HCT116 (cell line): ENCODE measurements at regions not wholly inside any gene's neighbourhood (a gene's known extent, or its start where the extent isn't known, plus 50 kb on each side); places are given as distances from the start of the nearest gene placed in this dataset.

ENCODE experiments used
- ATAC-seq: fragments of 200-7000 bp; cut with Tn5 transposase; 2 replicates; pipeline ENCODE4 v1.9.1; 2020; ENCODE audit warnings: mild to moderate bottlenecking, moderate library complexity
- BruUV-seq: library from RNA; stranded (reverse); fragments of 400-500 nt; replicated peaks from 2 replicates; lab custom pipeline; 2021; lab: Mats Ljungman, UMichigan
- CTCF ChIA-PET: fragments of 300-600 bp; sonication (Branson Sonifier 250); formaldehyde crosslinking; loops from one replicate; lab custom pipeline; 2021; ENCODE audit warnings: antibody characterized with exemption; lab: Charles Lee
- POLR2A ChIA-PET: fragments of 300-600, 350-600 bp; sonication (Branson Sonifier 250); formaldehyde crosslinking; loops from one replicate; lab custom pipeline; 2021; ENCODE audit warnings: antibody characterized with exemption; lab: Charles Lee
- RAD21 ChIA-PET, 2 experiments: fragments of 300-600 bp; sonication (Branson Sonifier 250); formaldehyde crosslinking; loops; one replicate each; lab custom pipeline; 2023; ENCODE audit warnings: low total read pairs in 2 of 2; ENCODE audit not compliant: uncharacterized antibody in 2 of 2, unreplicated experiment in 2 of 2, low non-redundant PET in 1 of 2; lab: Charles Lee
- DNase-seq: peaks from one replicate; pipeline ENCODE4 v3.0.0-alpha.2; 2010; ENCODE audit warnings: low read depth, low spot score
- H2AFZ ChIP-seq: fragments of 200-600 bp; shearing (Covaris generic), sonication (generic); 2 replicates; pipeline ENCODE4 v1.6.1; 2017; ENCODE audit warnings: low read depth, mixed run types, mixed read lengths, antibody characterized with exemption, low read length; ENCODE audit not compliant: poor library complexity, severe bottlenecking
- H3K27ac ChIP-seq: 2 replicates; pipeline ENCODE4 v1.5.1; 2012; ENCODE audit warnings: low read depth, low read length
- H3K27me3 ChIP-seq: fragments of 200-600 bp; sonication (generic); 2 replicates; pipeline ENCODE4 v1.6.1; 2016; ENCODE audit warnings: mixed run types, low read length, mixed read lengths; ENCODE audit not compliant: insufficient read depth
- H3K36me3 ChIP-seq, 2 experiments: fragments of 200-500 bp in 1 of 2; fragments of 200-600 bp in 1 of 2; sonication (Bioruptor generic) in 1 of 2; sonication (generic) in 1 of 2; 2 replicates each; pipeline versions ENCODE4 v1.5.1 to v1.6.1; 2014 to 2016; ENCODE audit warnings: low read length in 2 of 2, inconsistent platforms in 1 of 2, mixed read lengths in 1 of 2, mixed run types in 1 of 2; ENCODE audit not compliant: insufficient read depth in 2 of 2, control insufficient read depth in 1 of 2
- H3K4me1 ChIP-seq, 2 experiments: fragments of 200-600 bp in 1 of 2; sonication (generic) in 1 of 2; 2 replicates each; pipeline versions ENCODE4 v1.5.1 to v1.6.1; 2012 to 2017; ENCODE audit warnings: low read length in 2 of 2, inconsistent platforms in 1 of 2, mild to moderate bottlenecking in 1 of 2, mixed read lengths in 1 of 2, mixed run types in 1 of 2, moderate library complexity in 1 of 2; ENCODE audit not compliant: insufficient read depth in 2 of 2, control insufficient read depth in 1 of 2
- H3K4me2 ChIP-seq: fragments of 200-600 bp; sonication (generic); 2 replicates; pipeline ENCODE4 v1.6.1; 2017; ENCODE audit warnings: mixed run types, low read length, mixed read lengths
- H3K4me3 ChIP-seq, 2 experiments: fragments of 200-600 bp in 1 of 2; sonication (generic) in 1 of 2; replicated peaks in 1 of 2; 2 replicates each; pipeline ENCODE4 v1.5.1; 2011 to 2016; ENCODE audit warnings: low read length in 2 of 2, control low read depth in 1 of 2, low read depth in 1 of 2, mild to moderate bottlenecking in 1 of 2, mixed read lengths in 1 of 2, mixed run types in 1 of 2
- H3K79me2 ChIP-seq: fragments of 200-600 bp; sonication (generic); 2 replicates; pipeline ENCODE4 v1.6.1; 2017; ENCODE audit warnings: mild to moderate bottlenecking, mixed run types, low read length, moderate library complexity, mixed read lengths; ENCODE audit not compliant: insufficient read depth
- H3K9ac ChIP-seq: fragments of 200-600 bp; sonication (generic); 2 replicates; pipeline ENCODE4 v1.6.1; 2016; ENCODE audit warnings: low read length, mixed read lengths
- H3K9me2 ChIP-seq: fragments of 200-600 bp; sonication (generic), shearing (Covaris generic); 2 replicates; pipeline ENCODE4 v1.6.1; 2017; ENCODE audit warnings: mixed run types, mild to moderate bottlenecking, moderate library complexity; ENCODE audit not compliant: insufficient read depth
- H3K9me3 ChIP-seq, 2 experiments: fragments of 200-500 bp in 1 of 2; fragments of 200-600 bp in 1 of 2; sonication (Bioruptor generic) in 1 of 2; sonication (generic) in 1 of 2; 2 replicates each; pipeline ENCODE4 v1.6.1; 2014 to 2017; ENCODE audit warnings: low read length in 2 of 2, mixed read lengths in 2 of 2, inconsistent platforms in 1 of 2, low read depth in 1 of 2, mild to moderate bottlenecking in 1 of 2, mixed run types in 1 of 2, moderate library complexity in 1 of 2; ENCODE audit not compliant: control insufficient read depth in 1 of 2, insufficient read depth in 1 of 2
- H4K20me1 ChIP-seq: fragments of 200-600 bp; sonication (generic), shearing (Covaris generic); 2 replicates; pipeline ENCODE4 v1.6.1; 2017; ENCODE audit warnings: mixed run types, mild to moderate bottlenecking, moderate library complexity; ENCODE audit not compliant: insufficient read depth
- CEBPB ChIP-seq: IDR thresholded peaks from 2 replicates; pipeline ENCODE4 v1.6.1; 2012; ENCODE audit warnings: low read depth
- EGR1 ChIP-seq: IDR thresholded peaks from 2 replicates; pipeline ENCODE4 v1.6.1; 2012; ENCODE audit warnings: low read depth
- EZH2 ChIP-seq: fragments of 200-600 bp; sonication (generic); IDR thresholded peaks from 2 replicates; pipeline ENCODE4 v1.6.1; 2017; ENCODE audit warnings: antibody characterized with exemption, mixed run types
- FOSL1 ChIP-seq: IDR thresholded peaks from 2 replicates; pipeline ENCODE4 v1.6.1; 2012; ENCODE audit warnings: low read depth
- POLR2A ChIP-seq: IDR thresholded peaks from 2 replicates; pipeline ENCODE4 v1.7.0; 2011; ENCODE audit warnings: borderline replicate concordance; ENCODE audit not compliant: insufficient read depth, insufficient read length; ENCODE audit errors: extremely low read depth
- POLR2AphosphoS5 ChIP-seq: IDR thresholded peaks from 2 replicates; pipeline ENCODE4 v1.6.1; 2011; ENCODE audit warnings: mild to moderate bottlenecking, low read depth, low read length, moderate library complexity
- RAD21 ChIP-seq: IDR thresholded peaks from 2 replicates; pipeline ENCODE4 v1.6.1; 2012; ENCODE audit warnings: low read depth, mild to moderate bottlenecking
- SIN3A ChIP-seq: IDR thresholded peaks from 2 replicates; pipeline ENCODE4 v1.6.1; 2012; ENCODE audit warnings: low read depth
- SP1 ChIP-seq: IDR thresholded peaks from 2 replicates; pipeline ENCODE4 v1.6.1; 2012; ENCODE audit warnings: low read depth
- SRF ChIP-seq: IDR thresholded peaks from 2 replicates; pipeline ENCODE4 v1.6.1; 2012; ENCODE audit warnings: low read depth
- TCF7L2 ChIP-seq: IDR thresholded peaks from 2 replicates; pipeline ENCODE4 v1.7.0; 2011; ENCODE audit warnings: borderline replicate concordance, inconsistent platforms; ENCODE audit not compliant: insufficient read depth, insufficient read length; ENCODE audit errors: extremely low read depth
- ZNF274 ChIP-seq: fragments of 200-500 bp; sonication (Bioruptor generic); IDR thresholded peaks from 2 replicates; pipeline ENCODE4 v1.6.1; 2014; ENCODE audit warnings: mild to moderate bottlenecking, low read depth, low read length, inconsistent platforms
- intact Hi-C: fragments of 100-400 bp; cut with micrococcal nuclease; formaldehyde crosslinking; loops from 2 replicates; pipeline ENCODE4 v1.10.0; 2022
- TF ChIP-seq, protein P1 (sequence below): IDR thresholded peaks from 2 replicates; pipeline ENCODE4 v1.6.1; 2012; ENCODE audit warnings: low read depth
- TF ChIP-seq, protein P2 (sequence below): IDR thresholded peaks from 2 replicates; pipeline ENCODE4 v1.6.1; 2012
- TF ChIP-seq, protein P3 (sequence below), 3 experiments: fragments of 200-600 bp in 1 of 3; sonication (generic) in 1 of 3; IDR thresholded peaks in 2 of 3; conservative IDR thresholded peaks in 1 of 3; 2 replicates each; pipeline ENCODE4 v1.5.1; 2012 to 2017; ENCODE audit warnings: low read depth in 2 of 3, low read length in 2 of 3, antibody characterized with exemption in 1 of 3, borderline replicate concordance in 1 of 3, control low read depth in 1 of 3, mild to moderate bottlenecking in 1 of 3, mixed read lengths in 1 of 3, mixed run types in 1 of 3, moderate library complexity in 1 of 3; ENCODE audit not compliant: insufficient read depth in 1 of 3

DNA sequence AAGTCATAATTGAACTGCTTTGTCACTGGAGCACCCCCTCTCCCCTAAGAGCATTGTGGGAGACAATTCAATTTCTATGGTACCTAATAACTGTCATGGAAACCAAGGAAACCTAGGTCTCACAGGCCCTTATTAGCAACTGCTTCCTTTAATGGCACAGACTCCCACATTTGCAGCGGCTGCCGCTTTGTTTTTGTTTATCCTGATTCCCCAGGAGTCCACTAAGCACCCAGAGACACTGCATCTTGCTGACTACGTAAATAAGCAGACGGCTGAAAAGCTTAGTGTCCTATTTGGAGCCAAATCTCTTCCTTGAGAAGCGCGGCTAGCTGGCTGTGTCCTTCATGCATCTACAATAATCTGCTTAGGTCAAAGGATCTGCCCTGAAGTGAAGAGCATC lies 494.4 kb downstream of the TMA16 start:
- H3K9me2 ChIP-seq = no peaks in the 10 kb centered on the region
- H3K79me2 ChIP-seq = no peaks in the 10 kb centered on the region
- no peak overlapping the region for H3K4me2 ChIP-seq
- H4K20me1 ChIP-seq = no peaks in the 10 kb centered on the region
- H3K4me3 ChIP-seq = no peak overlapping the region
- POLR2A ChIA-PET = no interaction called here
- H3K9ac ChIP-seq = no peak overlapping the region
- no peak overlapping the region for H2AFZ ChIP-seq
- H3K27me3 ChIP-seq = no peaks in the 10 kb centered on the region
- H3K4me1 ChIP-seq = no peaks in the 10 kb centered on the region
- RAD21 ChIA-PET = no interaction called here
- DNase-seq = no peak
- BruUV-seq = no TSS peak
- no peaks in the 10 kb centered on the region for H3K9me3 ChIP-seq
- CTCF ChIA-PET = no interaction called here
- no peak for ATAC-seq
- no peak overlapping the region for H3K27ac ChIP-seq
- TF ChIP-seq EGR1 (no peak), ZNF274 (no peak), SP1 (no peak), EZH2 (no peak), CEBPB (no peak), FOSL1 (no peak), RAD21 (no peak), SIN3A (no peak), POLR2A (no peak), SRF (no peak), POLR2AphosphoS5 (no peak), TCF7L2 (no peak)
- TF ChIP-seq, protein P1, sequence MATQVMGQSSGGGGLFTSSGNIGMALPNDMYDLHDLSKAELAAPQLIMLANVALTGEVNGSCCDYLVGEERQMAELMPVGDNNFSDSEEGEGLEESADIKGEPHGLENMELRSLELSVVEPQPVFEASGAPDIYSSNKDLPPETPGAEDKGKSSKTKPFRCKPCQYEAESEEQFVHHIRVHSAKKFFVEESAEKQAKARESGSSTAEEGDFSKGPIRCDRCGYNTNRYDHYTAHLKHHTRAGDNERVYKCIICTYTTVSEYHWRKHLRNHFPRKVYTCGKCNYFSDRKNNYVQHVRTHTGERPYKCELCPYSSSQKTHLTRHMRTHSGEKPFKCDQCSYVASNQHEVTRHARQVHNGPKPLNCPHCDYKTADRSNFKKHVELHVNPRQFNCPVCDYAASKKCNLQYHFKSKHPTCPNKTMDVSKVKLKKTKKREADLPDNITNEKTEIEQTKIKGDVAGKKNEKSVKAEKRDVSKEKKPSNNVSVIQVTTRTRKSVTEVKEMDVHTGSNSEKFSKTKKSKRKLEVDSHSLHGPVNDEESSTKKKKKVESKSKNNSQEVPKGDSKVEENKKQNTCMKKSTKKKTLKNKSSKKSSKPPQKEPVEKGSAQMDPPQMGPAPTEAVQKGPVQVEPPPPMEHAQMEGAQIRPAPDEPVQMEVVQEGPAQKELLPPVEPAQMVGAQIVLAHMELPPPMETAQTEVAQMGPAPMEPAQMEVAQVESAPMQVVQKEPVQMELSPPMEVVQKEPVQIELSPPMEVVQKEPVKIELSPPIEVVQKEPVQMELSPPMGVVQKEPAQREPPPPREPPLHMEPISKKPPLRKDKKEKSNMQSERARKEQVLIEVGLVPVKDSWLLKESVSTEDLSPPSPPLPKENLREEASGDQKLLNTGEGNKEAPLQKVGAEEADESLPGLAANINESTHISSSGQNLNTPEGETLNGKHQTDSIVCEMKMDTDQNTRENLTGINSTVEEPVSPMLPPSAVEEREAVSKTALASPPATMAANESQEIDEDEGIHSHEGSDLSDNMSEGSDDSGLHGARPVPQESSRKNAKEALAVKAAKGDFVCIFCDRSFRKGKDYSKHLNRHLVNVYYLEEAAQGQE = no peak
- TF ChIP-seq, protein P2, sequence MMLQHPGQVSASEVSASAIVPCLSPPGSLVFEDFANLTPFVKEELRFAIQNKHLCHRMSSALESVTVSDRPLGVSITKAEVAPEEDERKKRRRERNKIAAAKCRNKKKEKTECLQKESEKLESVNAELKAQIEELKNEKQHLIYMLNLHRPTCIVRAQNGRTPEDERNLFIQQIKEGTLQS = no peak
- TF ChIP-seq, protein P3, sequence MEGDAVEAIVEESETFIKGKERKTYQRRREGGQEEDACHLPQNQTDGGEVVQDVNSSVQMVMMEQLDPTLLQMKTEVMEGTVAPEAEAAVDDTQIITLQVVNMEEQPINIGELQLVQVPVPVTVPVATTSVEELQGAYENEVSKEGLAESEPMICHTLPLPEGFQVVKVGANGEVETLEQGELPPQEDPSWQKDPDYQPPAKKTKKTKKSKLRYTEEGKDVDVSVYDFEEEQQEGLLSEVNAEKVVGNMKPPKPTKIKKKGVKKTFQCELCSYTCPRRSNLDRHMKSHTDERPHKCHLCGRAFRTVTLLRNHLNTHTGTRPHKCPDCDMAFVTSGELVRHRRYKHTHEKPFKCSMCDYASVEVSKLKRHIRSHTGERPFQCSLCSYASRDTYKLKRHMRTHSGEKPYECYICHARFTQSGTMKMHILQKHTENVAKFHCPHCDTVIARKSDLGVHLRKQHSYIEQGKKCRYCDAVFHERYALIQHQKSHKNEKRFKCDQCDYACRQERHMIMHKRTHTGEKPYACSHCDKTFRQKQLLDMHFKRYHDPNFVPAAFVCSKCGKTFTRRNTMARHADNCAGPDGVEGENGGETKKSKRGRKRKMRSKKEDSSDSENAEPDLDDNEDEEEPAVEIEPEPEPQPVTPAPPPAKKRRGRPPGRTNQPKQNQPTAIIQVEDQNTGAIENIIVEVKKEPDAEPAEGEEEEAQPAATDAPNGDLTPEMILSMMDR (IDR thresholded peaks at IDR 0.05 in 2 of 3, conservative IDR thresholded peaks at IDR 0.05 in 1 of 3; ENCODE audit: borderline replicate concordance in 1 of 3, insufficient read depth in 1 of 3, low read depth in 2 of 3, low read length in 2 of 3) = no peak
- H3K36me3 ChIP-seq = no peaks in the 10 kb centered on the region
- intact Hi-C loops = no loop called here
